BE2C (cell line): ENCODE measurements at regions not wholly inside any gene's neighbourhood (a gene's known extent, or its start where the extent isn't known, plus 50 kb on each side); places are given as distances from the start of the nearest gene placed in this dataset.
"Not testable (repeated sequence)": the region's sequence is repeated elsewhere in the genome, so short reads cannot be mapped to it uniquely, and the experiment has no call there.

Experiments used
- DNase-seq: peaks from one replicate; pipeline ENCODE4 v3.0.0-alpha.2; 2020
- H3K27me3 ChIP-seq: fragments of 250-450 bp; sonication (Bioruptor Pico); 2 replicates; pipeline ENCODE4 v1.5.1; 2020; ENCODE audit warnings: mild to moderate bottlenecking
- H3K36me3 ChIP-seq: fragments of 250-450 bp; sonication (Bioruptor Pico); 2 replicates; pipeline ENCODE4 v1.5.1; 2020; ENCODE audit warnings: mild to moderate bottlenecking
- H3K4me1 ChIP-seq: fragments of 250-450 bp; sonication (Bioruptor Pico); 2 replicates; pipeline ENCODE4 v1.5.1; 2020
- H3K4me3 ChIP-seq: 2 replicates; pipeline ENCODE4 v1.5.1; 2011; ENCODE audit warnings: low read depth, low read length
- H3K9me3 ChIP-seq: fragments of 250-450 bp; sonication (Bioruptor Pico); 2 replicates; pipeline ENCODE4 v1.5.1; 2020
- CTCF ChIP-seq: IDR thresholded peaks from 2 replicates; pipeline ENCODE4 v1.5.1; 2012; ENCODE audit warnings: mild to moderate bottlenecking, low read depth, low read length

DNA sequence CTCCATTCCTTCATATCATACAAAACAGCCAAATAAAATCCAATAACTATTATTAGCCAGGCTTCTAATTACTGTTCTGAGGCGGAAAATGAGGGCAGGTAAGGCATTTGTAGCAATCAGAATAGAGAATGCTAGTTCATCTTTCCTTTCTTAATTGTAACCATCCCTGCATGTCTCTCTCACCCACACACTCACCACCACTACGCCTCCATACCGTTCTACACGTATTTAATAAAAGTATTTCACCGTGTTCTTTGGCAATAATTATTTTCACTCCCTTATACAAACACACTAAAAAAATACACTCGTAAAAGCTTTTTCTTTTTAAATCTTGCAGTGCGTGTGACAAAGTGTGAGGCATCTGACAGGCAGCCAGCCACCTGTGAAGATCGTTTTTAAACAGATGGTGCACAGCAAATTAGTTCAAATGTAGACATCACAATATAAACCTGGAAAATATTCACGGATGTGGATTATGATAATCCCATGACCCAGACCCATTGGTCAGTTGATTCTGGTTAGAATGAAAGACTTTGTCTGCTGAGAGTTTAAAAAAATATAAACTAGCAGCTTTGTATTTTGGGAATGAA lies 653.6 kb downstream of the REEP3 start:
- H3K9me3 ChIP-seq: no peaks in the 10 kb centered on the region

DNA sequence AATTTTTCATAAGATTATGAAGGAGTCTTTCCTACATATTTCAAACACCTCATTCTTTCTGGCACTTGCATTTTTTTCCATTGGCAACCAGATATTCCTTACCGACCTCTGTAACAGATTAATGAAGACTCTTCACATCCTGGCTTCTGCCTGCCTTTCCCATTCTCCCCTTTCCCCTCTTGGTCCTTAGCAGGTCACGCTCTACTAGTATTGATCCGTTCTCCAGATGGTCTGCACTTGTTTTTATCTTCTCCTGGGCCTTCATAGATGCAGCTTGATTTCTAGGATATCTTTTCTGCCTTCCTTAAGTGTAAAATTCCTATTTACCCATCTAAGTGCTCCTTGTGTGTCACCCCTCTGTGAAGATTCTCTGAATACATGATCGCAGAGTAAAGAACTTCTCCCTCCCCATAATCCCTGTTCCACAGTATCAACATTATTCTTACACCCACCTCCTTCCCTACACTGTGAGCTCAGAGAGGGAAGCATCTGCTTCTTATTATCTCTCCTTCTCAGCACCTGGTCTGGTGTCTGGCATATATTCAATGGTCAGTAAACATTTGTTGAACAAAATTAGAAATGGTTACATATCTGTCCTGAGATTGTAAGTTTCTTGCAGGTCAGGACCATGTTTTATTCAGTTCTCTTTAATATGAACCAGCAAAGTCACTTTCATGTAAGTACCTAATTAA lies 654.2 kb downstream of the REEP3 start:
- Histone ChIP-seq H3K36me3 (no peaks in the 10 kb centered on the region), H3K9me3 (no peaks in the 10 kb centered on the region), H3K4me1 (peaks cover 10% of the 10 kb centered on the region), H3K27me3 (no peaks in the 10 kb centered on the region), H3K4me3 (no peak overlapping the region)
- DNase-seq: no peak
- no peak for TF ChIP-seq CTCF

More for the DNA sequence above, 653.6 kb downstream of the REEP3 start:
- Histone ChIP-seq H3K4me1 (peaks cover 10% of the 10 kb centered on the region), H3K36me3 (no peaks in the 10 kb centered on the region), H3K4me3 (no peak overlapping the region), H3K27me3 (no peaks in the 10 kb centered on the region)
- DNase-seq: no peak
- TF ChIP-seq CTCF: no peak

DNA sequence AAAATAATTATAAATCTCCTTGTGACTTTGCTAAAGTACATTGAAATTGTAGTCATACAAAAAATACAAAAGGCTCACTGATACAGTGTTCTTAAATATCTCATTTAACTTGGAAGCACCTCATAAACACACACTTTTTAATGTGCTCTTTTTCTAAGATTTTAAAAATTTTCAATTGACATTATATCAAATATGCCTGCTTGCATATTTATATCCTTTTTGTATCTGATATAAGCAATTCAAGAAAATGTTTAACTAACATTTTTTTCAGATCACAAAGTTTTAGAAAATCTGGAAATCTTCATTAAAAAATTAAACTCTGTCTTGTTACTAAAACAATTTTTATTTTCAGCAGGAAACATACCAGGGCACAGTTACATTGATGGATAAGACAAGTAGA lies 661.5 kb downstream of the REEP3 start:
- Histone ChIP-seq H3K27me3 (no peaks in the 10 kb centered on the region), H3K4me3 (no peak overlapping the region), H3K9me3 (no peaks in the 10 kb centered on the region), H3K36me3 (no peaks in the 10 kb centered on the region), H3K4me1 (peaks cover 7% of the 10 kb centered on the region)
- DNase-seq: no peak
- TF ChIP-seq CTCF: no peak

DNA sequence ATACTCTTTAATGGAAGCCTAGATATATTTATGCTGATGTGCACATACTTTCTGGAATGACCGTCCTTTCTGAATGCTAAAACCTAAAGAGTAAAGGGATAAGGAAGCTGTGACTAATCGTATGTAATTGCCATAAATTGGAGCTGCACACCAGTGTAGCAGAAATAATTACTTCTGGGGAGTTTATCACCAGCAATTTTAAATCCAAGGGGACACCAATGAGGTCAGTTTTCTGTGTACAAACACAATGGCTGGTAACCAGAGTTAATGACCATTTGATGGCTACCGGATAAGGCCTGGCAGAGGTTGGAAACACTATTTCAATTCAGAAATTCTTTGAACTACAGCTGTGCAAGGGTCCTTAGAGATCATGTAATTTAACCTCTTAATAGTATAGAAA lies 670.1 kb downstream of the REEP3 start:
- no peaks in the 10 kb centered on the region for H3K9me3 ChIP-seq
- H3K4me3 ChIP-seq: no peak overlapping the region
- no peaks in the 10 kb centered on the region for H3K36me3 ChIP-seq
- H3K27me3 ChIP-seq: no peaks in the 10 kb centered on the region
- TF ChIP-seq CTCF: no peak
- peaks cover 8% of the 10 kb centered on the region; the same call in 1 of the 2 replicates for H3K4me1 ChIP-seq
- DNase-seq: peak; percentile 33

GRCh38 chr10:64196638-64197315 lies 675.6 kb downstream of the REEP3 start:
- Histone ChIP-seq H3K4me3 (no peak overlapping the region), H3K27me3 (no peaks in the 10 kb centered on the region), H3K4me1 (peaks cover 3% of the 10 kb centered on the region; the same call in 1 of the 2 replicates), H3K9me3 (no peaks in the 10 kb centered on the region), H3K36me3 (no peaks in the 10 kb centered on the region)
- no peak for DNase-seq
- no peak for TF ChIP-seq CTCF

GRCh38 chr10:64201936-64202335 lies 680.7 kb downstream of the REEP3 start:
- TF ChIP-seq CTCF: no peak
- no peak overlapping the region for H3K4me3 ChIP-seq

DNA sequence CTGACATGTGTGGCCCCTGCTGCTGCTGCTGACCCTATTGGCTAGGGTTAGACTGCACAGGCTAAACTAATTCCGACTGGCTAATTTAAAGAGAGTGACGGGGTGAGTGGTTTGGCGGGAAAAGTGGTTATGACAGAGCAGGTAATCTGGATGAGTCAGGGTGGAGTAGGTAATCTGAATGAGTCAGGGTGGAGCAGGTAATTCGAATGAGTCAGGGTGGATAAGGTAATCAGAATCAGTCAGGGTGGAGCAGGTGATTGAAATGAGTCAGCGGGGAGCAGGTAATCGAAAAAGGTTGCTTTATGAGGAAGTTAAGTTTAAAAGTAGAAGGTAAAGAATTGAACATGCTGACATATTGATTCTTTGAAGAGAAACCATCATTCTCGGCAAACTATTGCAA lies 683.3 kb downstream of the REEP3 start:
- not testable (repeated sequence) for H3K36me3 ChIP-seq, H3K4me1 ChIP-seq, DNase-seq, H3K27me3 ChIP-seq, H3K9me3 ChIP-seq, H3K4me3 ChIP-seq

More at GRCh38 chr10:64201936-64202335, 680.7 kb downstream of the REEP3 start:
- Histone ChIP-seq H3K9me3 (no peaks in the 10 kb centered on the region), H3K4me1 (no peaks in the 10 kb centered on the region), H3K27me3 (no peaks in the 10 kb centered on the region), H3K36me3 (no peaks in the 10 kb centered on the region)
- DNase-seq: no peak
